SK-N-MC (cell line): ENCODE measurements at regions not wholly inside any gene's neighbourhood (a gene's known extent, or its start where the extent isn't known, plus 50 kb on each side); places are given as distances from the start of the nearest gene placed in this dataset.

ENCODE experiments used
- EZH2 ChIP-seq: fragments of 200-600 bp; sonication (generic); IDR thresholded peaks from one replicate; pipeline ENCODE4 v1.6.1; 2017; ENCODE audit warnings: antibody characterized with exemption
- FOXP2 ChIP-seq: optimal IDR thresholded peaks from 2 replicates; pipeline ENCODE3; 2011; ENCODE audit warnings: mild to moderate bottlenecking, moderate library complexity; ENCODE audit not compliant: insufficient read depth; ENCODE audit errors: extremely low read length, control extremely low read depth
- POLR2AphosphoS5 ChIP-seq: IDR thresholded peaks from 2 replicates; pipeline ENCODE4 v1.6.1; 2012; ENCODE audit warnings: mild to moderate bottlenecking, low read depth, low read length, borderline replicate concordance

- TF ChIP-seq EZH2 (no peak), POLR2AphosphoS5 (no peak), FOXP2 (no peak)
Observed at GRCh38 chr2:55111570-55112228, 61.4 kb upstream of the RTN4 start.
